SJCRH30 (cell line): ENCODE measurements at regions not wholly inside any gene's neighbourhood (a gene's known extent, or its start where the extent isn't known, plus 50 kb on each side); places are given as distances from the start of the nearest gene placed in this dataset.
A peak's percentile ranks its signal among the peaks of the same experiment; 100 is the strongest.
"Not testable (repeated sequence)": the region's sequence is repeated elsewhere in the genome, so short reads cannot be mapped to it uniquely, and the experiment has no call there.

Experiments
- DNase-seq, 2 experiments: peaks; one replicate each; pipeline ENCODE4 v3.0.0-alpha.2; 2015 to 2020
- H3K27ac ChIP-seq: fragments of 250-450 bp; sonication (Bioruptor Pico); 2 replicates; pipeline ENCODE4 v1.5.1; 2020; ENCODE audit warnings: mild to moderate bottlenecking, moderate library complexity
- H3K27me3 ChIP-seq: fragments of 250-450 bp; sonication (Bioruptor Pico); 2 replicates; pipeline ENCODE4 v1.5.1; 2020; ENCODE audit warnings: mild to moderate bottlenecking, moderate library complexity
- H3K36me3 ChIP-seq: fragments of 250-450 bp; sonication (Bioruptor Pico); 2 replicates; pipeline ENCODE4 v1.5.1; 2020; ENCODE audit warnings: mild to moderate bottlenecking, moderate library complexity
- H3K4me1 ChIP-seq: fragments of 250-450 bp; sonication (Bioruptor Pico); 2 replicates; pipeline ENCODE4 v1.5.1; 2020; ENCODE audit warnings: mild to moderate bottlenecking, moderate library complexity
- H3K4me3 ChIP-seq: fragments of 250-450 bp; sonication (Bioruptor Pico); 2 replicates; pipeline ENCODE4 v1.5.1; 2020; ENCODE audit warnings: mild to moderate bottlenecking, moderate library complexity
- H3K9me3 ChIP-seq: fragments of 250-450 bp; sonication (Bioruptor Pico); replicated peaks from 2 replicates; pipeline ENCODE4 v1.5.1; 2020; ENCODE audit warnings: mild to moderate bottlenecking, moderate library complexity

GRCh38 chr5:62934319-62934718 lies 355.7 kb downstream of the LRRC70 start:
- no peak for DNase-seq
- Histone ChIP-seq H3K27me3 (no peaks in the 10 kb centered on the region), H3K4me1 (peaks cover 47% of the 10 kb centered on the region), H3K4me3 (no peak overlapping the region), H3K36me3 (no peaks in the 10 kb centered on the region), H3K27ac (no peak overlapping the region), H3K9me3 (no peaks in the 10 kb centered on the region)

- Histone ChIP-seq H3K4me1 (peaks cover 36% of the 10 kb centered on the region), H3K4me3 (no peak overlapping the region), H3K27me3 (no peaks in the 10 kb centered on the region), H3K36me3 (no peaks in the 10 kb centered on the region), H3K27ac (no peak overlapping the region), H3K9me3 (no peaks in the 10 kb centered on the region)
- no peak for DNase-seq
Measured at GRCh38 chr5:62933261-62933660, 354.6 kb downstream of the LRRC70 start.

- Histone ChIP-seq H3K4me1 (peaks cover 19% of the 10 kb centered on the region), H3K36me3 (no peaks in the 10 kb centered on the region), H3K27me3 (no peaks in the 10 kb centered on the region), H3K27ac (peak overlapping the region; percentile 16), H3K9me3 (no peaks in the 10 kb centered on the region), H3K4me3 (no peak overlapping the region)
- DNase-seq = peak; percentile 48 to 64
Measured at GRCh38 chr5:62931153-62931950, 352.7 kb downstream of the LRRC70 start.

GRCh38 chr5:62922191-62922590 lies 343.6 kb downstream of the LRRC70 start:
- DNase-seq = no peak
- no peak overlapping the region for H3K27ac ChIP-seq
- H3K9me3 ChIP-seq = no peaks in the 10 kb centered on the region
- H3K4me3 ChIP-seq = no peak overlapping the region
- no peaks in the 10 kb centered on the region for H3K4me1 ChIP-seq
- H3K27me3 ChIP-seq = no peaks in the 10 kb centered on the region
- H3K36me3 ChIP-seq = no peaks in the 10 kb centered on the region

- Histone ChIP-seq H3K4me1 (no peaks in the 10 kb centered on the region), H3K4me3 (no peak overlapping the region), H3K27ac (no peak overlapping the region), H3K27me3 (no peaks in the 10 kb centered on the region), H3K36me3 (no peaks in the 10 kb centered on the region), H3K9me3 (no peaks in the 10 kb centered on the region)
- no peak for DNase-seq
Measured at GRCh38 chr5:62920856-62921255, 342.2 kb downstream of the LRRC70 start.

GRCh38 chr5:62909326-62909725 lies 330.7 kb downstream of the LRRC70 start:
- Histone ChIP-seq H3K27ac (no peak overlapping the region), H3K4me3 (no peak overlapping the region), H3K27me3 (no peaks in the 10 kb centered on the region), H3K4me1 (no peaks in the 10 kb centered on the region), H3K36me3 (no peaks in the 10 kb centered on the region), H3K9me3 (no peaks in the 10 kb centered on the region)
- no peak for DNase-seq

- Histone ChIP-seq H3K36me3 (no peaks in the 10 kb centered on the region), H3K9me3 (no peaks in the 10 kb centered on the region), H3K27me3 (no peaks in the 10 kb centered on the region), H3K4me1 (no peaks in the 10 kb centered on the region), H3K27ac (no peak overlapping the region), H3K4me3 (no peak overlapping the region)
- no peak for DNase-seq
Measured at GRCh38 chr5:62902126-62902525, 323.5 kb downstream of the LRRC70 start.

- no peaks in the 10 kb centered on the region for H3K4me1 ChIP-seq
- no peaks in the 10 kb centered on the region for H3K9me3 ChIP-seq
- H3K4me3 ChIP-seq = no peak overlapping the region
Measured at GRCh38 chr5:62900976-62901375, 322.4 kb downstream of the LRRC70 start.

GRCh38 chr5:62896121-62896893 lies 317.7 kb downstream of the LRRC70 start:
- H3K36me3 ChIP-seq = no peaks in the 10 kb centered on the region
- DNase-seq = no peak
- H3K4me1 ChIP-seq = no peaks in the 10 kb centered on the region
- no peak overlapping the region for H3K27ac ChIP-seq
- no peaks in the 10 kb centered on the region for H3K9me3 ChIP-seq
- H3K4me3 ChIP-seq = no peak overlapping the region
- H3K27me3 ChIP-seq = no peaks in the 10 kb centered on the region

More at GRCh38 chr5:62900976-62901375, 322.4 kb downstream of the LRRC70 start:
- H3K27me3 ChIP-seq = no peaks in the 10 kb centered on the region
- DNase-seq = no peak
- no peak overlapping the region for H3K27ac ChIP-seq
- no peaks in the 10 kb centered on the region for H3K36me3 ChIP-seq

GRCh38 chr5:62886603-62887315 lies 308.1 kb downstream of the LRRC70 start:
- no peaks in the 10 kb centered on the region for H3K27me3 ChIP-seq
- no peak overlapping the region for H3K4me3 ChIP-seq
- DNase-seq = no peak
- H3K36me3 ChIP-seq = no peaks in the 10 kb centered on the region
- H3K4me1 ChIP-seq = no peaks in the 10 kb centered on the region
- no peaks in the 10 kb centered on the region for H3K9me3 ChIP-seq
- no peak overlapping the region for H3K27ac ChIP-seq

- DNase-seq, H3K4me3 ChIP-seq, H3K27ac ChIP-seq, H3K4me1 ChIP-seq, H3K36me3 ChIP-seq, H3K27me3 ChIP-seq, H3K9me3 ChIP-seq: not testable (repeated sequence)
Measured at GRCh38 chr5:62837330-62837729, 258.7 kb downstream of the LRRC70 start.

GRCh38 chr5:62829604-62829986 lies 251.0 kb downstream of the LRRC70 start:
- no peaks in the 10 kb centered on the region for H3K9me3 ChIP-seq

GRCh38 chr5:62828742-62829603 lies 250.4 kb downstream of the LRRC70 start:
- Histone ChIP-seq H3K4me1 (no peaks in the 10 kb centered on the region), H3K27me3 (no peaks in the 10 kb centered on the region), H3K27ac (no peak overlapping the region), H3K9me3 (no peaks in the 10 kb centered on the region), H3K4me3 (no peak overlapping the region), H3K36me3 (no peaks in the 10 kb centered on the region)
- no peak for DNase-seq

More at GRCh38 chr5:62829604-62829986, 251.0 kb downstream of the LRRC70 start:
- Histone ChIP-seq H3K27me3 (no peaks in the 10 kb centered on the region), H3K36me3 (no peaks in the 10 kb centered on the region), H3K4me3 (no peak overlapping the region), H3K4me1 (no peaks in the 10 kb centered on the region), H3K27ac (no peak overlapping the region)
- no peak for DNase-seq

GRCh38 chr5:62825623-62826220 lies 247.1 kb downstream of the LRRC70 start:
- no peak for DNase-seq
- no peaks in the 10 kb centered on the region for H3K36me3 ChIP-seq
- no peaks in the 10 kb centered on the region for H3K4me1 ChIP-seq
- H3K27me3 ChIP-seq = no peaks in the 10 kb centered on the region
- H3K9me3 ChIP-seq = no peaks in the 10 kb centered on the region
- H3K27ac ChIP-seq = no peak overlapping the region
- no peak overlapping the region for H3K4me3 ChIP-seq
